ENCODE measurements at regions not wholly inside any gene's neighbourhood (a gene's known extent, or its start where the extent isn't known, plus 50 kb on each side); places are given as distances from the start of the nearest gene placed in this dataset.
"Not testable (repeated sequence)": the region's sequence is repeated elsewhere in the genome, so short reads cannot be mapped to it uniquely, and the experiment has no call there.

- ATAC-seq: no peak
- intact Hi-C loops (cut with DNase I): no loop called here
- DNase-seq: no peak
These were observed 663.5 kb upstream of the GOT2 start for GRCh38 chr16:59397638-59398037.

- DNase-seq (no peak), ATAC-seq (no peak)
These were observed 660.4 kb upstream of the GOT2 start for GRCh38 chr16:59394526-59394925.

GRCh38 chr16:59392911-59393310 lies 658.8 kb upstream of the GOT2 start:
- intact Hi-C loops (cut with DNase I): no loop called here
- ATAC-seq (no peak), DNase-seq (no peak)

More at GRCh38 chr16:59394526-59394925, 660.4 kb upstream of the GOT2 start:
- intact Hi-C loops (cut with DNase I): no loop called here

GRCh38 chr16:59391617-59392364 lies 657.7 kb upstream of the GOT2 start:
- ATAC-seq: no peak
- intact Hi-C loops (cut with DNase I): no loop called here

GRCh38 chr16:59385959-59386358 lies 651.8 kb upstream of the GOT2 start:
- DNase-seq (no peak), ATAC-seq (peak; percentile 34 to 68)
- intact Hi-C loops (cut with DNase I): no loop called here

More at GRCh38 chr16:59391617-59392364, 657.7 kb upstream of the GOT2 start:
- no peak for DNase-seq

GRCh38 chr16:59385491-59385890 lies 651.4 kb upstream of the GOT2 start:
- intact Hi-C loops (cut with DNase I): no loop called here
- no peak for ATAC-seq

GRCh38 chr16:59373632-59374031 lies 639.5 kb upstream of the GOT2 start:
- DNase-seq: no peak
- intact Hi-C loops (cut with DNase I): no loop called here
- no peak for ATAC-seq

More at GRCh38 chr16:59385491-59385890, 651.4 kb upstream of the GOT2 start:
- no peak for DNase-seq

- DNase-seq (no peak), ATAC-seq (no peak)
- intact Hi-C loops (cut with DNase I): no loop called here
These were observed 636.6 kb upstream of the GOT2 start for GRCh38 chr16:59370717-59371116.

GRCh38 chr16:59369523-59369922 lies 635.4 kb upstream of the GOT2 start:
- ATAC-seq: no peak
- intact Hi-C loops (cut with DNase I): no loop called here
- DNase-seq: no peak

- DNase-seq (no peak), ATAC-seq (no peak)
- intact Hi-C loops (cut with DNase I): no loop called here
These were observed 634.5 kb upstream of the GOT2 start for GRCh38 chr16:59368586-59368985.

GRCh38 chr16:59356709-59357108 lies 622.6 kb upstream of the GOT2 start:
- ATAC-seq (no peak), DNase-seq (peak; percentile 18)
- intact Hi-C loops (cut with DNase I): no loop called here

GRCh38 chr16:59356144-59356543 lies 622.0 kb upstream of the GOT2 start:
- DNase-seq (no peak), ATAC-seq (no peak)
- intact Hi-C loops (cut with DNase I): no loop called here

- intact Hi-C loops (cut with DNase I): no loop called here
- ATAC-seq (no peak), DNase-seq (no peak)
These were observed 621.6 kb upstream of the GOT2 start for GRCh38 chr16:59355704-59356103.

- no peak for ATAC-seq
- DNase-seq: no peak
- intact Hi-C loops (cut with DNase I): no loop called here
These were observed 617.3 kb upstream of the GOT2 start for GRCh38 chr16:59351305-59351903.

- intact Hi-C loops (cut with DNase I): no loop called here
- DNase-seq: no peak
These were observed 616.6 kb upstream of the GOT2 start for GRCh38 chr16:59350670-59351069.

GRCh38 chr16:59342669-59343068 lies 608.6 kb upstream of the GOT2 start:
- DNase-seq (no peak), ATAC-seq (no peak)
- intact Hi-C loops (cut with DNase I): no loop called here

More at GRCh38 chr16:59350670-59351069, 616.6 kb upstream of the GOT2 start:
- no peak for ATAC-seq

- ATAC-seq: no peak
- DNase-seq: no peak
- intact Hi-C loops (cut with DNase I): no loop called here
These were observed 607.3 kb upstream of the GOT2 start for GRCh38 chr16:59341368-59341767.

GRCh38 chr16:59339871-59340270 lies 605.8 kb upstream of the GOT2 start:
- ATAC-seq: no peak
- no peak for DNase-seq
- intact Hi-C loops (cut with DNase I): no loop called here

- ATAC-seq: no peak
- DNase-seq: no peak
- intact Hi-C loops (cut with DNase I): no loop called here
These were observed 602.1 kb upstream of the GOT2 start for GRCh38 chr16:59336136-59336695.

- intact Hi-C loops (cut with DNase I); DNase-seq: not testable (repeated sequence)
These were observed 597.6 kb upstream of the GOT2 start for GRCh38 chr16:59331708-59332107.

More at GRCh38 chr16:59331708-59332107, 597.6 kb upstream of the GOT2 start:
- not testable (repeated sequence) for ATAC-seq

Data from left cardiac atrium (tissue), 4 donors.